ENCODE measurements at regions not wholly inside any gene's neighbourhood (a gene's known extent, or its start where the extent isn't known, plus 50 kb on each side); places are given as distances from the start of the nearest gene placed in this dataset.

DNA sequence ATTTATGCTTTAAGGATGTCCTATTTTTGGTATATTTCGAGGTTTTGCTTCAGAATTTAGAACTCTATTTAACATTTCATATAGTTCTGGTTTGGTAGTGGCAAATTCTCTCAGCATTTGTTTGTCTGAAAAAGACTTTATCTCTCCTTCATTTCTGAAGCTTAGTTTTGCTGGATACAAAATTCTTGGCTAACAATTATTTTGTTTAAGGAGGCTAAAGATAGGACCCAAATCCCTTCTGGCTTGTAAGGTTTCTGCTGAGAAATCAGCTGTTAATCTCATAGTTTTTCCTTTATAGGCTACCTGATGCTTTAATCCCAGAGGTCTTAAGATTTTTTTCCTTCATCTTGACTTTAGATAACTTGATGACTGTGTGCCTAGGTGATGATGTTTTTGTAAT, 162.7 kb upstream of the B3GAT2 start:
- no peaks in the 10 kb centered on the region for H3K4me1 ChIP-seq

GRCh38 chr6:71123051-71123450, 165.6 kb upstream of the OGFRL1 start:
- in situ Hi-C loops (cut with MboI; ENCODE audit: low pct_ligation_motif_present in 1 of 4, low pct_unique_long_range_greater_than_20kb in 1 of 4, low sequenced_read_pairs in 3 of 4) (no loop called here), intact Hi-C loops (cut with DNase I; ENCODE audit: low total_unique reads) (no loop called here)
- Histone ChIP-seq H3K9me3 (peaks cover 0 to 4% of the 10 kb centered on the region in 2 donors), H3K27me3 (no peaks in the 10 kb centered on the region), H3K4me1 (no peaks in the 10 kb centered on the region), H3K4me3 (no peak overlapping the region), H3K27ac (no peak overlapping the region), H3K36me3 (no peaks in the 10 kb centered on the region)
- DNase-seq = no peak
- WGBS, 2 donors (ENCODE audit: low coverage in 1 of 2) = 80 to 88% methylated on average over 1 of the region's 1 CpG
- TF ChIP-seq POLR2AphosphoS5 (IDR thresholded peaks at IDR 0.05) = no peak
- TF ChIP-seq CTCF (IDR thresholded peaks at IDR 0.05) = no peak
- no peak for TF ChIP-seq EP300 (IDR thresholded peaks at IDR 0.05; ENCODE audit: low read depth)
- TF ChIP-seq POLR2A (IDR thresholded peaks at IDR 0.05) = no peak

More for the DNA sequence above, 162.7 kb upstream of the B3GAT2 start:
- Histone ChIP-seq H3K4me3 (no peak overlapping the region), H3K27me3 (no peaks in the 10 kb centered on the region), H3K27ac (no peak overlapping the region), H3K9me3 (peaks cover 0 to 4% of the 10 kb centered on the region in 2 donors), H3K36me3 (no peaks in the 10 kb centered on the region)
- 33 to 38% methylated on average over 1 of the region's 1 CpG for WGBS, 2 donors (ENCODE audit: low coverage in 1 of 2)
- in situ Hi-C loops (cut with MboI; ENCODE audit: low pct_ligation_motif_present in 1 of 4, low pct_unique_long_range_greater_than_20kb in 1 of 4, low sequenced_read_pairs in 3 of 4) (no loop called here), intact Hi-C loops (cut with DNase I; ENCODE audit: low total_unique reads) (loop anchor here (10.0 kb wide), 1 partner anchor 1325 kb away; the partner anchor contains the start of gene LMBRD1)
- no peak for DNase-seq
- TF ChIP-seq POLR2A (IDR thresholded peaks at IDR 0.05) (no peak), EP300 (IDR thresholded peaks at IDR 0.05; ENCODE audit: low read depth) (no peak), POLR2AphosphoS5 (IDR thresholded peaks at IDR 0.05) (no peak), CTCF (IDR thresholded peaks at IDR 0.05) (no peak)

DNA sequence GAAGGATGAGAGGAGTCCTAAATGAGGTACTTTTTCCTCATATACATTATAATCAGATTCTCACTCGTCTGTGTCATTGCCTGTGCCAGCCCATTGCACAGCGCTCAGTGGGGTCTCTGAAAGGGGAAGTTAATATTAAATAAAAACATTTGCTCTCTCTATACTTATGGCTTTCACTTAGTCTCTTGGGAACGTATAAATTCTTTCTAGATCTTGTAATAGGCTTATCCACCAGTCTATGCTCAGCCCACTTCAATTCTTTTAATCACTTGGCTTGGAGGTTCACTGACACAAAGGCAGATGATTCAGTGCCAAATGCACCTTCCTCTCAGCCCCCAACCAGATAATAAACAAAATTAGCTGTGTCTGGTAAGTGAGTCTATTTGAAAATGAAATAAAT, 164.3 kb upstream of the OGFRL1 start:
- no peak overlapping the region for H3K27ac ChIP-seq
- H3K27me3 ChIP-seq = no peaks in the 10 kb centered on the region
- in situ Hi-C loops (cut with MboI; ENCODE audit: low pct_ligation_motif_present in 1 of 4, low pct_unique_long_range_greater_than_20kb in 1 of 4, low sequenced_read_pairs in 3 of 4) = no loop called here
- H3K4me3 ChIP-seq = no peak overlapping the region
- peaks cover 0 to 4% of the 10 kb centered on the region in 2 donors for H3K9me3 ChIP-seq
- intact Hi-C loops (cut with DNase I; ENCODE audit: low total_unique reads) = no loop called here
- TF ChIP-seq POLR2AphosphoS5 (IDR thresholded peaks at IDR 0.05) (no peak), EP300 (IDR thresholded peaks at IDR 0.05; ENCODE audit: low read depth) (no peak), CTCF (IDR thresholded peaks at IDR 0.05) (no peak), POLR2A (IDR thresholded peaks at IDR 0.05) (no peak)
- DNase-seq = no peak
- 63 to 67% methylated on average over 3 of the region's 3 CpGs for WGBS, 2 donors (ENCODE audit: low coverage in 1 of 2)
- H3K36me3 ChIP-seq = no peaks in the 10 kb centered on the region
- no peaks in the 10 kb centered on the region for H3K4me1 ChIP-seq

GRCh38 chr6:71125216-71125615, 163.4 kb upstream of the OGFRL1 start:
- Histone ChIP-seq H3K27me3 (no peaks in the 10 kb centered on the region), H3K36me3 (no peaks in the 10 kb centered on the region), H3K4me3 (no peak overlapping the region), H3K27ac (no peak overlapping the region), H3K9me3 (no peaks in the 10 kb centered on the region), H3K4me1 (no peaks in the 10 kb centered on the region)
- intact Hi-C loops (cut with DNase I; ENCODE audit: low total_unique reads) (no loop called here), in situ Hi-C loops (cut with MboI; ENCODE audit: low pct_ligation_motif_present in 1 of 4, low pct_unique_long_range_greater_than_20kb in 1 of 4, low sequenced_read_pairs in 3 of 4) (no loop called here)
- DNase-seq = no peak
- no peak for TF ChIP-seq EP300 (IDR thresholded peaks at IDR 0.05; ENCODE audit: low read depth)
- no peak for TF ChIP-seq POLR2A (IDR thresholded peaks at IDR 0.05)
- TF ChIP-seq POLR2AphosphoS5 (IDR thresholded peaks at IDR 0.05) = no peak
- TF ChIP-seq CTCF (IDR thresholded peaks at IDR 0.05) = no peak

Measured in transverse colon (tissue), 4 donors.